BJ (cell line): ENCODE measurements at regions not wholly inside any gene's neighbourhood (a gene's known extent, or its start where the extent isn't known, plus 50 kb on each side); places are given as distances from the start of the nearest gene placed in this dataset.

Experiments
- CTCF ChIA-PET: fragments of 350-600 bp; formaldehyde crosslinking; extraction: SDS; loops from one replicate; lab custom pipeline; 2021; ENCODE audit warnings: antibody characterized with exemption, inconsistent platforms; lab: Yijun Ruan, JAX
- POLR2A ChIA-PET: fragments of 300-600 bp; sonication (Branson Sonifier 250); formaldehyde crosslinking; extraction: SDS; loops from one replicate; lab custom pipeline; 2021; ENCODE audit warnings: antibody characterized with exemption; lab: Charles Lee
- DNase-seq: peaks from one replicate; pipeline ENCODE4 v3.0.0-alpha.2; 2011; ENCODE audit warnings: low read depth
- H3K27me3 ChIP-seq: 2 replicates; pipeline ENCODE4 v1.6.0; 2011; ENCODE audit warnings: low read length; ENCODE audit not compliant: control insufficient read depth, insufficient read depth
- H3K36me3 ChIP-seq: 2 replicates; pipeline ENCODE4 v1.5.1; 2011; ENCODE audit warnings: low read length; ENCODE audit not compliant: control insufficient read depth, insufficient read depth
- H3K4me3 ChIP-seq: 2 replicates; pipeline ENCODE4 v1.5.1; 2011; ENCODE audit warnings: low read depth, mild to moderate bottlenecking, control low read depth, low read length
- CTCF ChIP-seq: IDR thresholded peaks from 2 replicates; pipeline ENCODE4 v1.5.1; 2011; ENCODE audit warnings: low read depth, mild to moderate bottlenecking, control low read depth, inconsistent platforms, low read length, moderate library complexity; ENCODE audit not compliant: insufficient read depth

- DNase-seq, result no peak
- TF ChIP-seq CTCF, result no peak
- CTCF ChIA-PET, result no interaction called here
- H3K4me3 ChIP-seq, result no peak overlapping the region
- H3K27me3 ChIP-seq, result no peaks in the 10 kb centered on the region
- H3K36me3 ChIP-seq, result no peaks in the 10 kb centered on the region
- POLR2A ChIA-PET, result no interaction called here
Measured at GRCh38 chr6:159582736-159583135, 110.3 kb downstream of the SOD2 start.

GRCh38 chr6:159578629-159579028, 114.4 kb downstream of the SOD2 start:
- Histone ChIP-seq H3K27me3 (no peaks in the 10 kb centered on the region), H3K36me3 (no peaks in the 10 kb centered on the region), H3K4me3 (no peak overlapping the region)
- TF ChIP-seq CTCF, result no peak
- POLR2A ChIA-PET, result no interaction called here
- CTCF ChIA-PET, result no interaction called here
- DNase-seq, result no peak

- Histone ChIP-seq H3K4me3 (no peak overlapping the region), H3K36me3 (no peaks in the 10 kb centered on the region), H3K27me3 (no peaks in the 10 kb centered on the region)
- TF ChIP-seq CTCF, result no peak
- no peak for DNase-seq
- ChIA-PET POLR2A (no interaction called here), CTCF (no interaction called here)
Measured at GRCh38 chr6:159577564-159577963, 115.5 kb downstream of the SOD2 start.

GRCh38 chr6:159572439-159573110, 120.5 kb downstream of the SOD2 start:
- ChIA-PET POLR2A (no interaction called here), CTCF (no interaction called here)
- TF ChIP-seq CTCF, result no peak
- H3K4me3 ChIP-seq, result no peak overlapping the region
- H3K27me3 ChIP-seq, result no peaks in the 10 kb centered on the region
- no peak for DNase-seq
- no peaks in the 10 kb centered on the region for H3K36me3 ChIP-seq

GRCh38 chr6:159565181-159565710, 127.8 kb downstream of the SOD2 start:
- H3K36me3 ChIP-seq, result no peaks in the 10 kb centered on the region
- H3K4me3 ChIP-seq, result no peak overlapping the region
- CTCF ChIA-PET, result interaction anchor here (0.8 to 1.4 kb wide), 2 partner anchors 9 to 25 kb away, joined by 3 to 4 read pairs; no protein-coding TSS in a partner anchor
- no peaks in the 10 kb centered on the region for H3K27me3 ChIP-seq
- no peak for TF ChIP-seq CTCF
- no peak for DNase-seq
- POLR2A ChIA-PET, result interaction anchor here (0.6 kb wide), 1 partner anchor 316 kb away, joined by 6 read pairs; no protein-coding TSS in a partner anchor
